Fibroblast of lung (primary cell): ENCODE measurements at regions not wholly inside any gene's neighbourhood (a gene's known extent, or its start where the extent isn't known, plus 50 kb on each side); places are given as distances from the start of the nearest gene placed in this dataset.

Experiments used
- DNase-seq, 2 donors: peaks; one replicate each; pipeline versions ENCODE4 v3.0.0 to v3.0.0-alpha.2; 2010; ENCODE audit warnings: low read depth in 2 of 2
- H2AFZ ChIP-seq: 2 replicates; pipeline ENCODE4 v1.5.1; 2012; ENCODE audit warnings: low read length, control low read depth, inconsistent platforms
- H3K27ac ChIP-seq: 2 replicates; pipeline ENCODE4 v1.5.1; 2011; ENCODE audit warnings: low read length, control low read depth; ENCODE audit not compliant: insufficient read depth
- H3K27me3 ChIP-seq: 2 replicates; pipeline ENCODE4 v1.5.1; 2011; ENCODE audit warnings: mild to moderate bottlenecking, low read length; ENCODE audit not compliant: control insufficient read depth, insufficient read depth
- H3K36me3 ChIP-seq: 2 replicates; pipeline ENCODE4 v1.5.1; 2011; ENCODE audit warnings: low read length; ENCODE audit not compliant: control insufficient read depth, insufficient read depth
- H3K4me1 ChIP-seq: 2 replicates; pipeline ENCODE4 v1.5.1; 2011; ENCODE audit warnings: low read length; ENCODE audit not compliant: control insufficient read depth, insufficient read depth; ENCODE audit errors: extremely low read depth
- H3K4me2 ChIP-seq: 2 replicates; pipeline ENCODE4 v1.5.1; 2011; ENCODE audit warnings: low read length, control low read depth; ENCODE audit not compliant: insufficient read depth; ENCODE audit errors: extremely low read depth
- H3K4me3 ChIP-seq, 4 experiments: fragments of 200-600 bp in 1 of 4; sonication (generic) in 1 of 4; replicated peaks in 1 of 4; 2 replicates each; pipeline ENCODE4 v1.5.1; 2011 to 2016; ENCODE audit warnings: low read length in 4 of 4, low read depth in 3 of 4, mild to moderate bottlenecking in 3 of 4, control low read depth in 2 of 4, inconsistent platforms in 1 of 4, mixed read lengths in 1 of 4; ENCODE audit not compliant: insufficient read depth in 1 of 4; ENCODE audit errors: control extremely low read depth in 1 of 4
- H3K79me2 ChIP-seq: 2 replicates; pipeline ENCODE4 v1.5.1; 2012; ENCODE audit warnings: mild to moderate bottlenecking, low read length, inconsistent platforms; ENCODE audit not compliant: control insufficient read depth, insufficient read depth
- H3K9ac ChIP-seq: 2 replicates; pipeline ENCODE4 v1.5.1; 2011; ENCODE audit warnings: mild to moderate bottlenecking, low read length, control low read depth; ENCODE audit not compliant: insufficient read depth
- H3K9me3 ChIP-seq: 2 replicates; pipeline ENCODE4 v1.5.1; 2012; ENCODE audit warnings: low read depth, low read length; ENCODE audit not compliant: control insufficient read depth, insufficient read depth
- H4K20me1 ChIP-seq: 2 replicates; pipeline ENCODE4 v1.5.1; 2011; ENCODE audit warnings: low read length; ENCODE audit not compliant: control insufficient read depth, insufficient read depth; ENCODE audit errors: extremely low read depth
- EZH2 ChIP-seq: IDR thresholded peaks from 2 replicates; pipeline ENCODE4 v1.5.1; 2012; ENCODE audit warnings: low read length, control low read depth, mild to moderate bottlenecking; ENCODE audit errors: missing control alignments
- TF ChIP-seq, protein P1 (sequence below), 2 donors: IDR thresholded peaks in 1 of 2; conservative IDR thresholded peaks in 1 of 2; 1 replicate in 1 of 2; 2 replicates in 1 of 2; pipeline ENCODE4 v1.5.1; 2011 to 2012; ENCODE audit warnings: low read length in 2 of 2, control low read depth in 1 of 2, inconsistent platforms in 1 of 2, low read depth in 1 of 2, mild to moderate bottlenecking in 1 of 2

DNA sequence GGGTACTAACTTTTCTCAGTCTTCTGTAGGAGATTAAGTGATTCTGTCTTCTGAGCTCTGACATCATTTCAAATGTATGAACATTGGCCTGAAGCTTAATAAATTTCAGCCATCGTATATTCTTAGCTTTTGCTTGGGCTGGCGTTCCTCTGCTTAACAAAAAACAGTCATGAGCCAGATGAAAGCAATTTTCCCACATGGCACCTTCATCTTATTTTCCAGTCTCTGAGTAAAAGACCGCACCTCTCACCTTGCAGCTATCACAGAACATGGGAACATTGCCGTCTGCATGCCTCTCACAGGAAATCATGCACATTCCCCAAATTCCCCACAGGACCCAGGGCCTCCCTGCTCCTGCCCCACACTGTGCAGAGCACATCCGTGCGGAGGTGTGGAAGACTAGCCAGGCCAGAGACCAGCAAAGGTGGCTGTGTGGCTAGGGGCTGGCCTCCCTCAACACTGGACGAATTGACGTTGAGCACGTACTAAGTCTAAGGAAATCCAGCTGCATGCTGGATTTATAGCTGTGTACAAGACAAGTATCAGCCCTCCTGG, 531.8 kb upstream of the ID2 start:
- Histone ChIP-seq H3K79me2 (no peaks in the 10 kb centered on the region), H3K9ac (no peak overlapping the region), H3K4me3 (no peak overlapping the region), H3K27me3 (no peaks in the 10 kb centered on the region), H3K4me2 (no peak overlapping the region), H4K20me1 (no peaks in the 10 kb centered on the region), H2AFZ (no peak overlapping the region), H3K4me1 (peaks cover 6% of the 10 kb centered on the region), H3K9me3 (no peaks in the 10 kb centered on the region), H3K27ac (no peak overlapping the region), H3K36me3 (no peaks in the 10 kb centered on the region)
- TF ChIP-seq, protein P1, sequence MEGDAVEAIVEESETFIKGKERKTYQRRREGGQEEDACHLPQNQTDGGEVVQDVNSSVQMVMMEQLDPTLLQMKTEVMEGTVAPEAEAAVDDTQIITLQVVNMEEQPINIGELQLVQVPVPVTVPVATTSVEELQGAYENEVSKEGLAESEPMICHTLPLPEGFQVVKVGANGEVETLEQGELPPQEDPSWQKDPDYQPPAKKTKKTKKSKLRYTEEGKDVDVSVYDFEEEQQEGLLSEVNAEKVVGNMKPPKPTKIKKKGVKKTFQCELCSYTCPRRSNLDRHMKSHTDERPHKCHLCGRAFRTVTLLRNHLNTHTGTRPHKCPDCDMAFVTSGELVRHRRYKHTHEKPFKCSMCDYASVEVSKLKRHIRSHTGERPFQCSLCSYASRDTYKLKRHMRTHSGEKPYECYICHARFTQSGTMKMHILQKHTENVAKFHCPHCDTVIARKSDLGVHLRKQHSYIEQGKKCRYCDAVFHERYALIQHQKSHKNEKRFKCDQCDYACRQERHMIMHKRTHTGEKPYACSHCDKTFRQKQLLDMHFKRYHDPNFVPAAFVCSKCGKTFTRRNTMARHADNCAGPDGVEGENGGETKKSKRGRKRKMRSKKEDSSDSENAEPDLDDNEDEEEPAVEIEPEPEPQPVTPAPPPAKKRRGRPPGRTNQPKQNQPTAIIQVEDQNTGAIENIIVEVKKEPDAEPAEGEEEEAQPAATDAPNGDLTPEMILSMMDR (conservative IDR thresholded peaks at IDR 0.05 in 1 of 2, IDR thresholded peaks at IDR 0.05 in 1 of 2; ENCODE audit: low read depth in 1 of 2, low read length in 2 of 2) = no peak
- TF ChIP-seq EZH2 = no peak
- DNase-seq = peak in 1 of 2 donors; percentile 87

DNA sequence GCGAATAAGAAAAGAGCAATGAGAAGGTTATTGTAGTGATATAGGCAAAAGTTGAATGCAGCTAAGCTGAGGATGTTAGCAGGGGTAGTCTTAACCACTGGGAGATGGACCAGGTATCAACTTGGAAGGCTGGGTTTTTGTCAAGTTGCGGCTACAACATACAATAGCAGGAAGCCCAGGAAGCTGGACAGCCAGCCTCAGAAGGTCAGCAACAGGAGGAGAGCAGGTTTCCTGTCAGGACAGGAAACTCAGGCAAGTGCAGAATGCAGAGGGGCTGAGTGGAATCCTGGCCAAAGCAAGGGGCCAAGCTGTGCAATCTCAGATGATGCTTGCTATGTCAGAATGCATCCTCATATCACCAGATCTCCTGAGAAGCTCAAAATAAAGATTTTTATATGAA, 530.0 kb upstream of the ID2 start:
- no peak for DNase-seq
- TF ChIP-seq, protein P1 (conservative IDR thresholded peaks at IDR 0.05 in 1 of 2, IDR thresholded peaks at IDR 0.05 in 1 of 2; ENCODE audit: low read depth in 1 of 2, low read length in 2 of 2) = no peak
- TF ChIP-seq EZH2 = no peak

DNA sequence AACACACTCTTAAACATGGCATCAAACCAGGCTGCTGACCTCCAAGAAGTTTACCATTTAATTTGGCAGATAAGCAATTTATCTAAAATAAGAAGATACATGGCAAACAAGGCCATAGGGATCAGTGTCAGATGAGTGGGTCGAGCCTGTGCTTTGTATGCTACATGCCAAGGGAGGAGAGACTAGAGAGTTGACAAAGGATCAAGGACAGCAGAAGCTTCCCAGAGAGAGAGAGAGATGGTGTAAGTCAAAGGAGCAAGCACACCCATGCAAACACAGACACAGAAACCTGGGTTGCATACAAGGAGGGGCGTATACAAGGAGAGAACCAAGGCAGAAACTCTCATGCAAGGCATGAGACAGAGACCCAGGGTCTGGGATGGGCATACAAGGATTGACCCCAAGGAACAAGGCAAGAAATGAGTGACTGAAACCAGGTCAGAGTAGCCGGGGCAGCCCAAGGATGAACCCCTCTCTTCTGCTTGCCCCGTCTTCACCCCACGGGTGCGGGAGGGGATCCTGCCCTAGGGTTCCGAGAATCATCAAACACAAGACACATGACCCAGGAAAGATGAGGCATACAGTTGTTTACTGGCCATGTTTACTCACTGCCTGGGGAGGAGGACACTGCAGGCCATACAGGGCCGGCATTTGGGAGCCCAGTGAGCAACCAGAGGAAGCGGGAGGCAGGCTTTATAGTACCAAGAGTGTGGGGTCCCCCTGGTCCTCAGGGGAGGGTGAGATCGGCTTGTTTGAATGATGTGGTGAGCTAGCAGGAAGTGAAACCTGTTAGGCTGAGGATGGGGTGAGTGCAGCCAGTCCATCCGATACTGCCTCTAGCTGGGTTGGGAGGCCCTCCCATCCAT, 529.2 kb upstream of the ID2 start:
- no peak overlapping the region for H2AFZ ChIP-seq
- H3K36me3 ChIP-seq = no peaks in the 10 kb centered on the region
- H3K27ac ChIP-seq = no peak overlapping the region
- H3K9ac ChIP-seq = no peak overlapping the region
- no peak for DNase-seq
- TF ChIP-seq EZH2 = no peak
- TF ChIP-seq, protein P1 (conservative IDR thresholded peaks at IDR 0.05 in 1 of 2, IDR thresholded peaks at IDR 0.05 in 1 of 2; ENCODE audit: low read depth in 1 of 2, low read length in 2 of 2) = no peak
- no peak overlapping the region for H3K4me3 ChIP-seq
- H3K4me2 ChIP-seq = no peak overlapping the region
- H3K9me3 ChIP-seq = no peaks in the 10 kb centered on the region
- H3K27me3 ChIP-seq = no peaks in the 10 kb centered on the region
- no peaks in the 10 kb centered on the region for H3K79me2 ChIP-seq
- no peaks in the 10 kb centered on the region for H4K20me1 ChIP-seq
- H3K4me1 ChIP-seq = peaks cover 6% of the 10 kb centered on the region

More for the DNA sequence above, 530.0 kb upstream of the ID2 start:
- no peaks in the 10 kb centered on the region for H3K79me2 ChIP-seq
- H3K27me3 ChIP-seq = no peaks in the 10 kb centered on the region
- H4K20me1 ChIP-seq = no peaks in the 10 kb centered on the region
- no peak overlapping the region for H3K4me3 ChIP-seq
- no peak overlapping the region for H3K4me2 ChIP-seq
- no peaks in the 10 kb centered on the region for H3K36me3 ChIP-seq
- no peak overlapping the region for H3K9ac ChIP-seq
- H3K9me3 ChIP-seq = no peaks in the 10 kb centered on the region
- H3K27ac ChIP-seq = no peak overlapping the region
- H3K4me1 ChIP-seq = peaks cover 6% of the 10 kb centered on the region
- no peak overlapping the region for H2AFZ ChIP-seq
